ENCODE measurements at regions not wholly inside any gene's neighbourhood (a gene's known extent, or its start where the extent isn't known, plus 50 kb on each side); places are given as distances from the start of the nearest gene placed in this dataset.

DNA sequence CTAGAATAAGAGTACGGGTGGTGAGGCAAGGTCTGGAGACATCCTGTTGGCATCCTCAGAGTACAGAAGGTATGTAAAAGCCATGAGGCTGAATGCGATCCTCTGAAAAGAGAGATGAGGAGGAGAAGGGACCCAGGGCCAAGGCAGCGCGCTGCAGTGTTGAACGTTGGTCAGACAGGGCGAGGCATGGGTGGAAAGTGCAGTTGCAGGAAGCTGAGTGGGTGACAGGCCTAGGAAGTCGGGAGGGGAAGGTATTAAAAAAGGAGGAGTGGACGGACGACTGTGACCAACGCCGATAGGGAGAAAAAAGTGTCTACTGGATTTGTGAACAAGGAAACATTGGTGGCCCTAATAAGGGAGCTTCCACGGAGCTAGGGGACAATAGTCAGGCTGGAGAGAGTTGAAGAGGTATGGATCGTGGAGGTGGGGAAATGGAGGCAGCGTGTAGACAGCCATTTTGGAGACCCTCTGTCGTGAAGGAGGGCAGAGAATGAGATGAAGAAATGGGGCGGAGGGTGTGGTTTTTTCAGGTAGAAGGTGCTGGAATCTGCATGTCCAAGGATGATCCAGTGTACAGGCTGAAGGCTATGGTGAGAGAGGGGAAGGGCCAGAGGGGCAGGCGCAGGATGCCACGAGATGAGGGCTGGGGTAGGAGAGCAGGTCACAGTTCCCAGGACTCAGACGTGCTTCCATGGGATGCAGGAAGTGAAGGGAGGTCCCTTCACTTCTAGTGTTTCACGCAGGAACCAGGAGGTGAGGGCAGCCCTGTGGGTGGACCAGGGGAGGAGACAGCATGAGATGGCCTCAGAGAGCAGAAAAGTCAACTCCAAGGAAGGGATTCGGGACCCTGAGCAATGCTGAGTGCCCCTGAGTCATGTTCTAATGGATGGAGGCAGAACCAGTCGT lies 115.9 kb downstream of the ASB7 start:
- intact Hi-C loops (cut with DNase I): no loop called here
- peak in 2 of 42 donors; percentile 17 to 37 for DNase-seq

DNA sequence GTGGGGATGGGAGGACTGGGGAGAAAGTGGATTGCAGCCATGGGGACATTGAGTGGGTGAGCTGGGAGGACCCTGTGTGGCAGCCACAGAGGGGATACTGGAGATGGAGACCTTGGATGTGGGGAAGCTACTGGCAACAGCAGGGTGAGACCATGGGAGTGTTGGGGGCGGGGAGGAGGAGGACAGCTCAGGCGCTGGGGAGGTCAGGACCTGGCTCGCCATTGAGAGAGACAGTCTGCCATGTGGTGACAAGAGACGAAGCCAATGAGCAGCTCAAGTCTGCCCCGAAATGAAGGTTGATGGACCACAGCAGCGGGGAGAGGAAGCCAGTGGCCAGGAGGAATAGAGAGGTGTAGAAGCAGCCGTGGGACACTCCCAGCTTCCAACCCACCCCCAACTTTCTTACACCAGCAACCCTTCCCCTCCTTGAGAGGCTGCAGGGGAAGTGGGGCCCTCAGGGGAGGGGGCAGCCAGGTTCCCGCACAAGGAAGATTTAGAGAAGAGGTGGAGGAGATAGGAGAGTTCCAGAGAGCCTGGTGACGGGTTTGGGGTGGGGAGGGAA lies 118.1 kb downstream of the ASB7 start:
- peak in 2 of 42 donors; percentile 13 to 29 for DNase-seq

DNA sequence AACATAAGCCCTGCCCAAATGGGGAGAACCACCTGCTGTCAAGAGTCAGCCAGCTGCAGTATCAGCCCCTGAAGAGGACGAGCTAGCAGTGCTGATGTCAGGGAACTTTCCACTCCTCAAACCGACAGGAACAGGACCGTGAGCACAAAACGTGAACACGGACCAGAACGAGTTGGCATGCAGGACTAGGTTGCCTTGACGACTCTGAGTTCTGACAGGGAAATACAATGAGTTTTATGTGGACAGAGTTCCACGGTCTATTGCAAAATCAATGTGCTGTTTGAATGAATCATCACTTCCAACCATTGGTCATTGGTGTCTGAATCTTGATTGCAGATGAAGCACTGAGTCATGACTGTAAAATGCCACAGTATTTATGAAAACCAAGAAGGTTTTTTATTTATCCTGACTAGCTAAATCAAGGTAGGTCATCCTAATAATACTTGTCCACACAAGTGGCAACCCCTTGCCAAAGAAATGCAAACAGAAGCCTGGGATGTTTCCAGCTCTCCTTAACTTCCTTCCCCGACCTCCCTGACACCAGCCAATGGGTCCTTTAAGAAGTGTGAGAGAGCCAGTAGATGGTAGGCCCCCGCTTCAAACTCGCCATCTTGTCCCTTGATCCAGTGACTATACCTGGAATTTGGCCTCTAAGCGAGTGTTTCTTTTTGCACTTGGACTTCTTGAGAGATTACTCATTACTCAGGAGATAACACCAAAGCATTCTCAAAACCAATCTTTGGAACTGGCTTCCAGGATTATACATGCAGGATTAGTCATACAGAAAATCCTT lies 119.6 kb downstream of the ASB7 start:
- intact Hi-C loops (cut with DNase I): no loop called here
- peak in 7 of 42 donors; percentile 41 to 69 (median 47) for DNase-seq

More for the DNA sequence above, 118.1 kb downstream of the ASB7 start:
- intact Hi-C loops (cut with DNase I): no loop called here

DNA sequence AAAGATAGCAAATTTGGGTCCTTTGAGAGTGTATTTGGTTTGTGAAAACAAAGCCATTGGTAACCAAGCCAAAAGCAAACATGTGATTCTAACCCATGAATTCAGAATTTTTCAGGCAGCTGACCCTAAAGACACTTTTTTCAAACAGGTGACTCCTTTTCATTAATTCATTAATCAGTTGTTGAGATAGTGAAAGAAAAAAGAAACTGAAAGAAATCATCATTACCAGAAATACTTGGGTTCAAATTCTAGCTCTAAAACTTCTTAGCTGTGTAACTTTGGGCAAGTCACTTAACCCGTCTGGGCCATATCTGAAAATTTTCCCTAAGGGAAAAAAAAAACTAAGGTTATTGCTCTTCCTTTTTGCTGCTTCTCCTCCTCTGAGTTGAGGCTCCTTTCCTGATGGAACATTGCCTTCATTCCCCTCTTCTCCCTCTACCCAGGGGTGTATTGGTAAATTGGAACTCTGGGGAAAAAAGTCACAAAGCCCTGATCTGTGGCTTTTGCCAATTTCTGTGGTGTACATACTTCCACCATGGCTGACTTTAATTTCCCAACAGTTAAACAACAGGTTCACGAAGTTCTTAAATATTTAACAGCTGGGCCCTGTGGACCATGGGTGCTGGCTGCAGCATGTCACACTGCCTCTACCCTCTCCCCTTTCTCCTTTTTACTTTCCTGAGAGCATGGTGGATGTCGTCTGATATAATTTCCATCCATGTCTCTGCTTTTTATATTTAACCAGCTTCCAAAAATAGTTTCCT lies 120.3 kb downstream of the ASB7 start:
- DNase-seq: peak in 1 of 42 donors; percentile 29
- intact Hi-C loops (cut with DNase I): no loop called here

DNA sequence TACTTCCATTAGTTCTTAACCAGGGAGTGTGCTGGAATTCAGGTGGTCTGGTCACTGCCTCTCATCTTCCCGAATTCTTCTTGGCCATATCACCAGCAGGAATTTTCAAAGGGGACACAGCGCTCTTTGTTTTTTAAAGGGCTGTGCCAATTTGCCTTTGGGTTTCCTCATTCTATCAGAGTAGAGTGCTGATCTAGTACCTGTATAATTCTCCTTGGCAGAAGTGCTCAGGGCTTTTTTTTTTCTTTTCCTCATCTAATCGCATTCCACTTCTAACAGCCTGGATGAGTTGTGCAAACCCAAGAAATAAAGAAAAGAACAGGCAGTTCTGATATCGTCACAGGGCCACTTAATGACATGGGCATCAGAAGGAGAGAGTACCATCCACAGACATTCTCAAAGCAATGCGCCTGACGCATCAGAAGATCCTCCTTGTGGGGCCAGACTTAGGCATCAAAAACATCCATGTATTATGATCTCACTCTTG lies 121.0 kb downstream of the ASB7 start:
- DNase-seq: peak in 1 of 42 donors; percentile 3
- intact Hi-C loops (cut with DNase I): no loop called here

GRCh38 chr15:100725121-100726069 lies 123.0 kb downstream of the ASB7 start:
- intact Hi-C loops (cut with DNase I): no loop called here
- peak in 2 of 42 donors; percentile 23 to 31 for DNase-seq

DNA sequence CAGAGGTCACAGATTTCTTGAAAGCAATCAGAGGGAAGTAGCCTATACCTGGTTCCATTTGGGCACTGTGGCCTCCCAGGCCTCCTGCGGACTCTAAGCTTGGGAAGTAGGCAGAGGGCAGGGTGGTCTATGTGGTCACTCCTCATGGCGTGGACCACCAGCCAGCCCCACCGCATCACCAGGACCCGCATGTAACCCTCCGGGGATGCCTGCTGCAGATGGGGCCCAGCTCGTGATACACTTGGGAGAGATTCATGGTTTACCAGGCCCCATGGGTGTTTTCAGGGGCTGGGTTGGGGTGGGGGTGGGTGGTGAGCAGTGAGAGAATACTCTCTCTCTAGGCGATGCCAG lies 123.7 kb downstream of the ASB7 start:
- DNase-seq: no peak
- intact Hi-C loops (cut with DNase I): no loop called here

DNA sequence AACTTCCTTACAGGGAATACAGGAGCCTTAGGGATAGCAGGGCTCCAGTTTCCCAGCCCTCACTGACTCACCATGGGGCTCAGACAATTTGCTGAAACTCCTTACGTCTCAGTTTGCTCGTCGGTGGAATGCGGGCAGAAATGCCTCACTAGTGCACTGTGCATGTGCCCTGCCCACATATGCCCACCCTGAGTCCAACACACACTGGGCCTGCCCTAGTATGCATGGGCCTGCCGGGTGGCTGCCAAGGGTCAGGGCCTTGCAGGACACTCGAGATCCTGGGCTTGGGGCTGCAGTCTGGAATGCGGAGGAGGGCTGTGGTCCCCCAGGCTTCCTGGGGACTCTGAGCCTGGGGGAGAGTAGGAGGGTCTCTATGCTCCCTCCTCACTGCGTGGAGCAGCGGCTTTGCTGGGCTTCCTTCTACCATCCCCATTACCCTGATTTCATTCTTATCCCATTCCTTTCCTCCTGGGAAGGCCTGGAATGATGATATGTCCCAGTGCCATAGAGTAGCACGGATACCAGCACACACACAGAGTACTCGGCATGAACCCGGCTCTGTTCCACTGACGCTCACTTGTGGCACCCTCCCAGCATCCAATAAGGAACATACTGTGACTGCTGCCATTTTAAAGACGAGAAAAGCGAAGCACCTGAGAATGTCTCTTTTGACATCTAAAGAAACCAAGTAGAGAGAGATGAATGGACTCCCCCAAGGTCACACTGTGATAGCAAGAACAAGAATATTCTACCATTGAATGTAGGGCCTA lies 124.2 kb downstream of the ASB7 start:
- peak in 2 of 42 donors; percentile 23 to 35 for DNase-seq
- intact Hi-C loops (cut with DNase I): no loop called here

GRCh38 chr15:100727291-100727851 lies 125.0 kb downstream of the ASB7 start:
- DNase-seq: peak in 2 of 42 donors; percentile 14 to 29
- intact Hi-C loops (cut with DNase I): no loop called here

DNA sequence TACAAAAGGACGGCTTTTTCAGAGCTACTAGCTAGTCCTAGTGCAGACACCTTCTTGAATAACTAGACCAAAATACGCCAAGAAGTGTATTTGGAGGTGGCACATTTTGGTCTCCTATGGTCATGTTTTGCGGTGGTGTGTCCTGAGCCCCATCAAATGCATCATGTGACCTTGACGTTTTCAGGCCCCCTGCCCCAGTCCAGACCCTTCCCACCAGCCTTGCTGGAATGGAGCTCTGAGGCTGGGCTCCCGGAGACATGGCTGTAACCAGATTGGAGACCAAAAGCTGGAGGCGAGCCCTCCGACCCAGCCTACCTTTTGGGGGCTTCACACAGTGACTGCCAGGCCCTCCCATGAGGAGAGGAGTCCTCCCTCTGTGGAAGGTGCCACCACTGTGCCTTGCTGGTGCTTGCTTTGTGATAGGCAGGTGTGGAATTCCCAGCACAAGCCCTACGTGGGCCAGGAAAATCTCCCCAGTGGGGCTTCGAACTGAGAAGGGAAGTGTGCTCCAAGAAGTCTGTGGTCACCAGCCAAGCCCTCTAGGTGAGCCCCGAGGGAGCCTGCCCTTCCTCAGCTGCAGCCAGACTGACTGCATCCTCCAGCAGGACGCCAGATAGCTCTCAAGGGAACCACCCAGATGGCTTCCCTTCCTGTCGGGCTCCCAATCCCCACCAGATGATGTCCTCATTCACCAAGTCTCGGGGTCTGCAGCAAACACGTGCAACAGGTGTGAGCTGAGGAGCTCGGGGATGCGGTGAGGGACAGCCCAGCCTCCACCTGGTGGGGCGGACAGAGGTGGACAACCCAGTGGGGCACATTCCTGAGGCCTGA lies 126.2 kb downstream of the ASB7 start:
- peak in 2 of 42 donors; percentile 21 to 28 for DNase-seq
- intact Hi-C loops (cut with DNase I): no loop called here

DNA sequence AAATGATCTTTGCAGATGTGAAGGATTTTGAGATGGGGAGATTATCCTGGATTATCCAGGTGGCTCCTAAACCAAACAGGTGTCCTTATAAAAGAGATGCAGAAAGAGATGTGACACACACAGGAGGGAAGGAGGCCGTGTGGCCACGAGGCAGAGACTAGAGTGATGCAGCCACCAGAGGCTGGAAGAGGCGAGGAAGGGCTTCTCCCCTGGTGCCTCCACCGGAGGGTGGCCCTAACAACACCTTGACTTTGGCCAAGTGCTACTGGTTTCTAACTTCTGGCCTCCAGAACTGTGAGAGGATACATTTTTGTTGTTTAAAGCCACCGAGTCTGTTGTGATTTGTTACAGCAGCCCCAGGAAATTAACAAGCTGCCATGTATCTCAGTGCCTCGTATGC lies 127.1 kb downstream of the ASB7 start:
- no peak for DNase-seq
- intact Hi-C loops (cut with DNase I): no loop called here

DNA sequence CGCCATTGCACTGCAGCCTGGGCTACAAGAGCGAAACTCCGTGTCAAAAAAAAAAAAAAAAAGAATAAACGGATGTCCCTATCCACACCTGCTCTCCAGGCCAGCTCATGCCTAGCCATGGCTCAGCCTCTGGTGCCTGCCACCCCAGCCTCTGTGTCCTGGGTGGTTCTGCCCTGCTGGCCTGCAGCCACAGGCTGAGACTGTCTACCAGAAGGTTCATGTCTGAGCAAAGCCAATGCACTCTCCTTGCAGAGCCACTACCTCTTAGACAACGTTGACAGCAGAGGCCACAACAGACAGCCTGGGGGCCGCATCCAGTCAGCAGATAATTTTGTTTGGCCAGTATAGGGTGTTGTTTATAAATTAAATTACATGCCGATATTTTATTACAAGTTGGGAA lies 127.7 kb downstream of the ASB7 start:
- intact Hi-C loops (cut with DNase I): no loop called here
- peak in 1 of 42 donors; percentile 29 for DNase-seq

GRCh38 chr15:100730655-100731266 lies 128.4 kb downstream of the ASB7 start:
- intact Hi-C loops (cut with DNase I): no loop called here

DNA sequence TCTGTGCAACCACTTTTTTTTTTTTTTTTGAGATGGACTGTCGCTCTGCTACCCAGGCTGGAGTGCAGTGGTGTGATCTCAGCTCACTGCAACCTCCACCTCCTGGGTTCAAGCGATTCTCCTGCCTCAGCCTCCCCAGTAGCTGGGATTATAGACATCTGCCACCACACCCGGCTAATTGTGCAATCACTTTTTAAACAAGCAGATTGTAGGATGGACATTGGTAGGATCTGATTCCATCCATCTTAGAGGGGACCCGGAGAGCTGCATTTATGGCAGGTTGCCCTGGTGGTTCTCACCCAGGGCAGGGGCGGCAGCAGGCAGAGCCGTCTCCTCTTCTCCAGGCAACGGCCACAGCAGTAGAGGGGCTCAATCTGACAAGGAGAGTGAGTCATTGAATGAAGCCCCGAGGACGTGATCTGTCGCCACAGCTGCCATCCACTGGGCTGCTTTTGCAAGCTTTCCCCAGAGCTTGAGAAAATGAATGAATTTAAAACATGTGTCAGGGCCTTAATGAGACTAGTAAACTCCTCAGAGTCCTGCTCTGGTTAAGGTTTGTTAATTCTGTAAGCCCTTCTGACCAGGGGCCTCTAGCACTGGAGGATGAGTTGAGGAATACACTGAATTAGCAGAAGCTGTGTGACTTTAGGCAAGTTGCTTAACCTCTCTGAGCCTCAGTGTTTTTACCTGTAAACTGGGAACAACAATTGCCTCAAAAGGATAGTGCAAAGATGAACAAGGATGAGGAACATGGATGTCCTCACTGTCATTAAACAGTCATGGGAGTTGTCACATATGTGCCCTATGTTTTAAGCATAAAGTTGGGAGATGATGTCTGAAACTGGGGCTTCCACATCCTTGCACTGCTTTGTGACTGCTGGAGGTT lies 129.1 kb downstream of the ASB7 start:
- no peak for DNase-seq
- intact Hi-C loops (cut with DNase I): no loop called here

More at GRCh38 chr15:100730655-100731266, 128.4 kb downstream of the ASB7 start:
- peak in 1 of 42 donors; percentile 27 for DNase-seq

All from head of caudate nucleus (tissue), 42 donors.